ENCODE measurements at regions not wholly inside any gene's neighbourhood (a gene's known extent, or its start where the extent isn't known, plus 50 kb on each side); places are given as distances from the start of the nearest gene placed in this dataset.

DNA sequence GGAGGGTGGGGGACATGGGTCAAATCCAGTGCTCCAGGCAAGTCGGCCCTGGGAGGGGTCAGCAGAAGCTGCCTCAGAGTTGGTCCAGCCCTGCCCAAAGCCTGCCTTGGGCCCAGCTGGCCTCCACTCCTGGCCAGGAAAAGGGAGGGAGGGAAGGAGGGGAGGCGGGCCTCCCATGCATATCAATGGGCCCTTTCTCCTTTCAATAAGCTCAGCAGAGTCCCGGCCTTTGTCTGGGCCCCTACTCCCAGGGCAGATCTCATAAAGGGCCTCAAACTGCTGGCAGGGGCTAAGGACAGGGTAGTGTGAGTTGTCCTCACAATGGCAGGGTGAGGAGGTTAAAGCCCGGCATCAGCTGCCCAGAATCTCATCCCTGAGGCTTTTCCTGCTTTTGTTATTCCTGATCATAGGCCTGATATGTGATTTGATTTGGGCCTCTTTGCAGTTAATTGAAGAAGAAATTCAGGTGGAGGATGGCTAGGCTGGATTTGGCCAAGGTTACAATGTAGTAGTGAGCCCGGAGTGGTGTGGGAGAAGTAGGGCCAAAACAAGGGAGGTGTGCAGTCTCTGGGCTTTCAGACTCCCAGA lies 121.1 kb upstream of the ATP6AP2 start:
- TF ChIP-seq, protein P1, sequence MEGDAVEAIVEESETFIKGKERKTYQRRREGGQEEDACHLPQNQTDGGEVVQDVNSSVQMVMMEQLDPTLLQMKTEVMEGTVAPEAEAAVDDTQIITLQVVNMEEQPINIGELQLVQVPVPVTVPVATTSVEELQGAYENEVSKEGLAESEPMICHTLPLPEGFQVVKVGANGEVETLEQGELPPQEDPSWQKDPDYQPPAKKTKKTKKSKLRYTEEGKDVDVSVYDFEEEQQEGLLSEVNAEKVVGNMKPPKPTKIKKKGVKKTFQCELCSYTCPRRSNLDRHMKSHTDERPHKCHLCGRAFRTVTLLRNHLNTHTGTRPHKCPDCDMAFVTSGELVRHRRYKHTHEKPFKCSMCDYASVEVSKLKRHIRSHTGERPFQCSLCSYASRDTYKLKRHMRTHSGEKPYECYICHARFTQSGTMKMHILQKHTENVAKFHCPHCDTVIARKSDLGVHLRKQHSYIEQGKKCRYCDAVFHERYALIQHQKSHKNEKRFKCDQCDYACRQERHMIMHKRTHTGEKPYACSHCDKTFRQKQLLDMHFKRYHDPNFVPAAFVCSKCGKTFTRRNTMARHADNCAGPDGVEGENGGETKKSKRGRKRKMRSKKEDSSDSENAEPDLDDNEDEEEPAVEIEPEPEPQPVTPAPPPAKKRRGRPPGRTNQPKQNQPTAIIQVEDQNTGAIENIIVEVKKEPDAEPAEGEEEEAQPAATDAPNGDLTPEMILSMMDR (conservative IDR thresholded peaks at IDR 0.05; ENCODE audit: low read length), result no peak
- DNase-seq (ENCODE audit: low read depth), result no peak
- H3K4me3 ChIP-seq (ENCODE audit: low read length), result no peak overlapping the region

DNA sequence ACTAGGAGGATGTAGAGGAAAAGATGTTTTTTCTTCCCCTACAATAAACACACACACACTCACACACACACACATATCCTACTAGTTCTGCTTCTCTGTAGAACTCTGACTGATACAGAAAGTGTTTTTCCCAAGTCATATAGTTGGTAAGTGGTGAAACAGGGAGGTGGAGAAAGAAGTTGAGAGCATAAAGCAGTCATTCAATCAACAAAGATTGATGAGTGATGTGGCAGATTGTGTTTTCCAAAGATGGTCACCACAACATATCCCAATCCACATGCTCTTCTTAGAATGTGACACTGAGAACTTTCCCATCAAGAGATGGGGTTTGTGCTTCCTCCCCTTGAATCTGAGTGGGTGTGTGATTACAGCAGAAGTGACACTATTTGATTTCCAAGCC lies 123.4 kb upstream of the ATP6AP2 start:
- H3K4me3 ChIP-seq (ENCODE audit: low read length), result no peak overlapping the region
- TF ChIP-seq, protein P1 (conservative IDR thresholded peaks at IDR 0.05; ENCODE audit: low read length), result no peak
- DNase-seq (ENCODE audit: low read depth), result no peak

DNA sequence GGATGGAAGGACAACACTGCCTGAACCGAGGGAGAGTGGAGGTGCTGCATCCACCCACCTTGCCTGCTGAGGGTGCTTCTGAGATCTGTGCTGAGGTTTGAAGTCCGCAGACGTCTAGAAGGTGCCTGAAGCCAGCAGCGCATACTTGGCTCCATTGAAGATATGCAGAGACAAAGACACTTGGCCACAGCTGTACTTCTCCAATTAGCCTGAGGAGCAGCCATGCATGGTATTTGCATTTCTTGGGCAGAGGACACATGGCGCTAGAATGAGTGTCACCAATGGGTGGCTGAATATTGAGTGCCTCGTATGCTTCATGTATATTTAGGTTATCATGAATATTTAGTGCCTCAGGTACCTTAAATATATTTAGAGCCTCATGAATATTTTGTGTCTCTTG lies 128.7 kb upstream of the ATP6AP2 start:
- no peak overlapping the region for H3K4me3 ChIP-seq (ENCODE audit: low read length)
- TF ChIP-seq, protein P1 (conservative IDR thresholded peaks at IDR 0.05; ENCODE audit: low read length), result no peak
- no peak for DNase-seq (ENCODE audit: low read depth)

DNA sequence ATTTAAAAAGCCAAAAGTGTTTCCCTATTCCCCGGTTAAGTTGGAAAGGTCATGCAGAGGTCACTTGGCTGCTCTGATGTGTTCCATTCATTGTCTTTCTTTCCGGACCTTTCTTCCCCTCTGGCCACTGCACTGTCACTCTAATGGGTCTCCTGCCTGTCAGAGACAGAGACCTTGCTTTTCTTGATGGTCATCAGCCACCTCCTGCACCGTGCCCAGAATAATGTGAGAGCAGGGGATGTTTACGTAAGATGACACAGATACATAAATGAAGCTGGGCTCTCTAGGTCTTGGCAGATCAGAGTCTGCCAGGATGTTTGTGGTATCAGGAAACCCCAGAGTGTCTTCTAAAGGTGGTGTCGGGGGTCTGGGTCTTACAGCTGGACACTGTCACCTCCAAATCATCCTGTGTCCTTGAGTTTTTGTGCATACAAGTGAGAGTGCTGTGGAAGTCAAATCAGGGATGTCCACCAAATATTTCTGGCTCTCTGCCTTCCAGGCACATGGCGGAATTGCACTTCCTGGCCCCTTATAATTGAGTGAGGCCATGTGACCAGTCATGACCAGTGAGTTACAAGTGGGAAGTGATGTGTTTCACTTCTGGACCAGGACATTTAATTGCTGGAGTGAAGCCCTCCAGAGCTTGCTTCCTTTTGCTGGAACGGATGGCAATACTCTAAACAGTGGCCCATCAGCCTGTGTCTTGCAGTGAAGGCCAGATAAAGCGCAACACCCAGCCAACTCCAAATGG lies 130.6 kb upstream of the ATP6AP2 start:
- TF ChIP-seq, protein P1 (conservative IDR thresholded peaks at IDR 0.05; ENCODE audit: low read length), result no peak
- H3K4me3 ChIP-seq (ENCODE audit: low read length), result no peak overlapping the region
- no peak for DNase-seq (ENCODE audit: low read depth)

DNA sequence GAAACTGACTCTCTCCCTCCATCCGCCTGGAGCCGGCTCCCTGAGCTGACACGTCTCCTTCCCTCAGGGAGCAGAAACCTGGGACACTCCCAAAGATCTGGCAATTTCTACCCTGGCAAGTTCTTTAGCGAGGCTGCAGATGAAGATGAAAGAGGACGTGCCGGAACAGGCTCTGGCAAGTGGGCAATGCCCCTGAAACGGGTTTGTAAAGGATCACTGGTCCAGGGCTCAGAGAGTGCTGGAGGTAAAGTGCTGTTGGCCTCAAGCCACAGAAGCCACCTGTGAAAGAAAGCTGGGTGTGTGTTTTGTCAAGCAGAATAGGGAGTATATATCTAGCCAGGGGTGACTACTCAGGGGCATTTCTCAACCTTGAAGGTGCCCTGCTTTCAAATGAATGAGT lies 131.4 kb upstream of the ATP6AP2 start:
- no peak for DNase-seq (ENCODE audit: low read depth)
- TF ChIP-seq, protein P1 (conservative IDR thresholded peaks at IDR 0.05; ENCODE audit: low read length), result no peak
- no peak overlapping the region for H3K4me3 ChIP-seq (ENCODE audit: low read length)

DNA sequence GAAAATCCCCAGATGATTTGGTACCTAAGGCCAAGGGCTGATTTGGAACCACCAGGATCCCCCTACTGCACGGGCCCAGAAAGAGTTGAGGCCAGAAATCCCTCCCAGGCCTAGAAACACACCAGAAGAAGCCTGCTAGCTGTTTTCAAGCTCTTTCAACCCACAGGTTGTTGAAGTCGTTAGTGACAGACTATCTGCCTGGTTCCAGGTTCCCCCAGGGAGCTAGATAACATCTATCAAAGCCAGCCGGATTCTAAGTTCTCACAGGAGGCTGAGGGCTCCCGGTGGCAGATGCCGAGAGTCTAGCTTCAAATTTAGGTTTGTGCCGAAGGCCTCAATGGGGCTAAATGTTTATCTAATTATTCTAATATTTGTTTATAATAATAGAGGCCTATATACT lies 132.0 kb upstream of the ATP6AP2 start:
- H3K4me3 ChIP-seq (ENCODE audit: low read length), result no peak overlapping the region
- TF ChIP-seq, protein P1 (conservative IDR thresholded peaks at IDR 0.05; ENCODE audit: low read length), result no peak
- DNase-seq (ENCODE audit: low read depth), result no peak

DNA sequence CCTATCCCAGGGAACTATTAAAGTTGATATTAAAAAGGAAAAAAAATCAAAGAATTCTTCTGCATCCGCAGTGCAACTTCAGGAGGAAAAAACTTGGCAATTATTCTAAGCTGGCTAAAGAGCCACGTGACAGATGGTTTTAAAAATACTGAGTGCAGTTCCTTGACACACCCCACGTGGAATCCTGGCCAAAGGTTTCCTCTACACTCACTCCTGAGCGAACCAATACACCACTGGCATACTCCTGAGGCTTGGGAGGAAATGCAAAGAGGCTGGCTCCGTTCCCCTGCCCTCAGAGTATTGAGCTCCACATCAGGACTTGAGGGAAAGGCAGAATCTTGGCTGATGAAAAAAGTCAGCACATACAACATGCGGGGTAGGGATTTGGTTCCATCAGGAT lies 133.8 kb upstream of the ATP6AP2 start:
- no peak overlapping the region for H3K4me3 ChIP-seq (ENCODE audit: low read length)
- TF ChIP-seq, protein P1 (conservative IDR thresholded peaks at IDR 0.05; ENCODE audit: low read length), result no peak
- DNase-seq (ENCODE audit: low read depth), result no peak

All from AG10803 (cell line).